ENCODE measurements at regions not wholly inside any gene's neighbourhood (a gene's known extent, or its start where the extent isn't known, plus 50 kb on each side); places are given as distances from the start of the nearest gene placed in this dataset.

- no peak for TF ChIP-seq POLR2A (IDR thresholded peaks at IDR 0.05; ENCODE audit: low read length)
- no peak for TF ChIP-seq GATA1 (IDR thresholded peaks at IDR 0.05; ENCODE audit: low read depth, low read length)
Measured at GRCh38 chr10:28075424-28075823, 76.5 kb upstream of the ODAD2 start.
